GM21786 (cell line): ENCODE measurements at regions not wholly inside any gene's neighbourhood (a gene's known extent, or its start where the extent isn't known, plus 50 kb on each side); places are given as distances from the start of the nearest gene placed in this dataset.

Experiments used
- ATAC-seq: cut with Tn5 transposase; IDR thresholded peaks from one replicate; pipeline ENCODE4 v1.9.1; 2021; ENCODE audit not compliant: unreplicated experiment

- ATAC-seq, result no peak
These were observed 152.8 kb downstream of the BCL11A start for GRCh38 chr2:60400462-60401246.

- no peak for ATAC-seq
These were observed 159.0 kb downstream of the BCL11A start for GRCh38 chr2:60394463-60394862.

- peak; percentile 39 for ATAC-seq
These were observed 161.6 kb downstream of the BCL11A start for GRCh38 chr2:60391649-60392375.

GRCh38 chr2:60391230-60391629 lies 162.2 kb downstream of the BCL11A start:
- no peak for ATAC-seq

GRCh38 chr2:60386436-60386835 lies 167.0 kb downstream of the BCL11A start:
- no peak for ATAC-seq

- no peak for ATAC-seq
These were observed 167.8 kb downstream of the BCL11A start for GRCh38 chr2:60385648-60386047.

GRCh38 chr2:60383401-60384143 lies 169.9 kb downstream of the BCL11A start:
- no peak for ATAC-seq

- no peak for ATAC-seq
These were observed 173.0 kb downstream of the BCL11A start for GRCh38 chr2:60380411-60380810.

GRCh38 chr2:60379684-60380083 lies 173.8 kb downstream of the BCL11A start:
- no peak for ATAC-seq

- ATAC-seq, result no peak
These were observed 174.2 kb downstream of the BCL11A start for GRCh38 chr2:60379216-60379615.

- ATAC-seq, result no peak
These were observed 175.6 kb downstream of the BCL11A start for GRCh38 chr2:60377825-60378224.

GRCh38 chr2:60376252-60376651 lies 177.2 kb downstream of the BCL11A start:
- ATAC-seq, result no peak

- no peak for ATAC-seq
These were observed 181.8 kb downstream of the BCL11A start for GRCh38 chr2:60371681-60372080.

GRCh38 chr2:60371219-60371618 lies 182.2 kb downstream of the BCL11A start:
- no peak for ATAC-seq

- ATAC-seq, result no peak
These were observed 182.6 kb downstream of the BCL11A start for GRCh38 chr2:60370814-60371213.

- no peak for ATAC-seq
These were observed 185.0 kb downstream of the BCL11A start for GRCh38 chr2:60368456-60368855.

GRCh38 chr2:60366135-60366712 lies 187.2 kb downstream of the BCL11A start:
- peak; percentile 68 for ATAC-seq

- no peak for ATAC-seq
These were observed 187.9 kb downstream of the BCL11A start for GRCh38 chr2:60365556-60365955.

- no peak for ATAC-seq
These were observed 189.0 kb downstream of the BCL11A start for GRCh38 chr2:60364491-60364890.

- ATAC-seq, result no peak
These were observed 192.0 kb downstream of the BCL11A start for GRCh38 chr2:60361498-60361897.

- ATAC-seq, result no peak
These were observed 193.9 kb downstream of the BCL11A start for GRCh38 chr2:60359569-60359968.
